ENCODE measurements at regions not wholly inside any gene's neighbourhood (a gene's known extent, or its start where the extent isn't known, plus 50 kb on each side); places are given as distances from the start of the nearest gene placed in this dataset.

DNA sequence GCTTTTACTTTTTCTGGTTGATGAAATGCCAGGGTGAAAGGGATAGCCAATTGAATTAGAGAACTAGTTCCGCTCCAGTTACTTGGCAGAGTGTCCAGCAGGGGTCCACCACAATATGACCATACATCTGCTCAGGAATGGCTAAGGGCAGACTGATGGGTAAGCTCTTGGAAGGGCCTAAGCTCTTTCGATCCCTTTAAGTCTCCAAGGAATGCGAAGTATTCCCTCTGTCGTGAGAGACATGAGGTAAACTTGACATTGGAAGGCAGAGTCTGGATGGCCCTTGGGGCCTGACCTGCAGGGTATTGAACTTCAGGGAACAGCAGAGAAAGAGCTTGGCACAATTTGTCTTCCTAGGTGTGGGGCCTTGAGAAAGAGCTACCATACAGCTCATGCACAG is 805.8 kb downstream of the PLOD2 start:
- no peaks in the 10 kb centered on the region for H3K79me2 ChIP-seq (ENCODE audit: control insufficient read depth, insufficient read depth, low read length)
- H4K20me1 ChIP-seq (ENCODE audit: control insufficient read depth, extremely low read depth, insufficient read depth, low read length), result no peaks in the 10 kb centered on the region
- TF ChIP-seq, protein P1, sequence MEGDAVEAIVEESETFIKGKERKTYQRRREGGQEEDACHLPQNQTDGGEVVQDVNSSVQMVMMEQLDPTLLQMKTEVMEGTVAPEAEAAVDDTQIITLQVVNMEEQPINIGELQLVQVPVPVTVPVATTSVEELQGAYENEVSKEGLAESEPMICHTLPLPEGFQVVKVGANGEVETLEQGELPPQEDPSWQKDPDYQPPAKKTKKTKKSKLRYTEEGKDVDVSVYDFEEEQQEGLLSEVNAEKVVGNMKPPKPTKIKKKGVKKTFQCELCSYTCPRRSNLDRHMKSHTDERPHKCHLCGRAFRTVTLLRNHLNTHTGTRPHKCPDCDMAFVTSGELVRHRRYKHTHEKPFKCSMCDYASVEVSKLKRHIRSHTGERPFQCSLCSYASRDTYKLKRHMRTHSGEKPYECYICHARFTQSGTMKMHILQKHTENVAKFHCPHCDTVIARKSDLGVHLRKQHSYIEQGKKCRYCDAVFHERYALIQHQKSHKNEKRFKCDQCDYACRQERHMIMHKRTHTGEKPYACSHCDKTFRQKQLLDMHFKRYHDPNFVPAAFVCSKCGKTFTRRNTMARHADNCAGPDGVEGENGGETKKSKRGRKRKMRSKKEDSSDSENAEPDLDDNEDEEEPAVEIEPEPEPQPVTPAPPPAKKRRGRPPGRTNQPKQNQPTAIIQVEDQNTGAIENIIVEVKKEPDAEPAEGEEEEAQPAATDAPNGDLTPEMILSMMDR (optimal IDR thresholded peaks at IDR 0.05 in 1 of 3, IDR thresholded peaks at IDR 0.05 in 1 of 3, conservative IDR thresholded peaks at IDR 0.05 in 1 of 3; ENCODE audit: extremely low read depth in 1 of 3, insufficient read depth in 2 of 3, low read length in 3 of 3), result no peak
- TF ChIP-seq EZH2 (IDR thresholded peaks at IDR 0.05; ENCODE audit: low read length), result no peak
- H3K27me3 ChIP-seq (ENCODE audit: control insufficient read depth, extremely low read depth, insufficient read depth, low read length), result no peaks in the 10 kb centered on the region
- H3K27ac ChIP-seq (ENCODE audit: control insufficient read depth, insufficient read depth, low read length), result no peak overlapping the region
- H3K36me3 ChIP-seq (ENCODE audit: control insufficient read depth in 2 of 2, extremely low read depth in 1 of 2, insufficient read depth in 2 of 2, low read length in 2 of 2), result no peaks in the 10 kb centered on the region
- no peaks in the 10 kb centered on the region for H3K4me1 ChIP-seq (ENCODE audit: control insufficient read depth, extremely low read depth, insufficient read depth, low read length)
- dilution Hi-C loops (cut with MboI; ENCODE audit: extremely low pct_ligation_motif_present, low sequenced_read_pairs), result no loop called here
- H3K4me3 ChIP-seq (ENCODE audit: control insufficient read depth in 2 of 3, extremely low read depth in 1 of 3, insufficient read depth in 2 of 3, low read depth in 1 of 3, low read length in 3 of 3), result no peak overlapping the region
- no peak for FAIRE-seq
- peaks cover 6% of the 10 kb centered on the region for H3K9me3 ChIP-seq (ENCODE audit: control insufficient read depth, low read depth, low read length)
- no peak overlapping the region for H2AFZ ChIP-seq (ENCODE audit: control insufficient read depth, low read length)
- H3K9me1 ChIP-seq (ENCODE audit: control insufficient read depth, extremely low read depth, insufficient read depth, low read length), result no peaks in the 10 kb centered on the region
- H3K9ac ChIP-seq (ENCODE audit: control insufficient read depth, extremely low read depth, insufficient read depth, low read length), result no peak overlapping the region
- H3K4me2 ChIP-seq (ENCODE audit: control insufficient read depth, extremely low read depth, insufficient read depth, low read depth, low read length), result no peak overlapping the region
- no peak for DNase-seq (ENCODE audit: low read depth, low spot score)

DNA sequence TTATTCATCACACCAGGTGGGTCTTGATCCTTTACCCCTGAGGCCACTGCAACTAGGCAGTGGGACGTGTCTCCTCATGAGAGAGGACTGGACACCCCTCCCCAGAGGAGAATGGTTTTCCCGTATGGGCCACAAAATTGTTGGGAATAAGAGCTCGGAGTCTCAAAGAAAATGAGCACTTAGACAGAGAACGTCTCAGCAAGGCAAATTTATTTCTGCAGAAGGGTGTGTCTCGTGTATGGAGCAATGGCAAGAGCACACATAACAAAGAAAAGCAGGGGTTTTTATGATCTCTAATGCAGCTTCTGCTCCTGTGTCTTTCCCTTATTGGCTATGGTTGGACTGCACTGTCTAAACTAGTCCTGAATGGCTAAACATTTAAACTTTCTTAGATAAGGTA is 803.5 kb downstream of the PLOD2 start:
- no peaks in the 10 kb centered on the region for H3K27me3 ChIP-seq (ENCODE audit: control insufficient read depth, extremely low read depth, insufficient read depth, low read length)
- no peak overlapping the region for H3K9ac ChIP-seq (ENCODE audit: control insufficient read depth, extremely low read depth, insufficient read depth, low read length)
- no peak overlapping the region for H3K4me2 ChIP-seq (ENCODE audit: control insufficient read depth, extremely low read depth, insufficient read depth, low read depth, low read length)
- dilution Hi-C loops (cut with MboI; ENCODE audit: extremely low pct_ligation_motif_present, low sequenced_read_pairs), result no loop called here
- DNase-seq (ENCODE audit: low read depth, low spot score), result no peak
- no peak for TF ChIP-seq EZH2 (IDR thresholded peaks at IDR 0.05; ENCODE audit: low read length)
- TF ChIP-seq, protein P1 (optimal IDR thresholded peaks at IDR 0.05 in 1 of 3, IDR thresholded peaks at IDR 0.05 in 1 of 3, conservative IDR thresholded peaks at IDR 0.05 in 1 of 3; ENCODE audit: extremely low read depth in 1 of 3, insufficient read depth in 2 of 3, low read length in 3 of 3), result no peak
- no peak overlapping the region for H2AFZ ChIP-seq (ENCODE audit: control insufficient read depth, low read length)
- H3K36me3 ChIP-seq (ENCODE audit: control insufficient read depth in 2 of 2, extremely low read depth in 1 of 2, insufficient read depth in 2 of 2, low read length in 2 of 2), result no peaks in the 10 kb centered on the region
- no peaks in the 10 kb centered on the region for H3K9me1 ChIP-seq (ENCODE audit: control insufficient read depth, extremely low read depth, insufficient read depth, low read length)
- H3K4me1 ChIP-seq (ENCODE audit: control insufficient read depth, extremely low read depth, insufficient read depth, low read length), result no peaks in the 10 kb centered on the region
- no peak overlapping the region for H3K27ac ChIP-seq (ENCODE audit: control insufficient read depth, insufficient read depth, low read length)
- peaks cover 6% of the 10 kb centered on the region for H3K9me3 ChIP-seq (ENCODE audit: control insufficient read depth, low read depth, low read length)
- H3K4me3 ChIP-seq (ENCODE audit: control insufficient read depth in 2 of 3, extremely low read depth in 1 of 3, insufficient read depth in 2 of 3, low read depth in 1 of 3, low read length in 3 of 3), result no peak overlapping the region
- H3K79me2 ChIP-seq (ENCODE audit: control insufficient read depth, insufficient read depth, low read length), result no peaks in the 10 kb centered on the region
- FAIRE-seq, result no peak
- no peaks in the 10 kb centered on the region for H4K20me1 ChIP-seq (ENCODE audit: control insufficient read depth, extremely low read depth, insufficient read depth, low read length)
